ENCODE measurements at regions not wholly inside any gene's neighbourhood (a gene's known extent, or its start where the extent isn't known, plus 50 kb on each side); places are given as distances from the start of the nearest gene placed in this dataset.

DNA sequence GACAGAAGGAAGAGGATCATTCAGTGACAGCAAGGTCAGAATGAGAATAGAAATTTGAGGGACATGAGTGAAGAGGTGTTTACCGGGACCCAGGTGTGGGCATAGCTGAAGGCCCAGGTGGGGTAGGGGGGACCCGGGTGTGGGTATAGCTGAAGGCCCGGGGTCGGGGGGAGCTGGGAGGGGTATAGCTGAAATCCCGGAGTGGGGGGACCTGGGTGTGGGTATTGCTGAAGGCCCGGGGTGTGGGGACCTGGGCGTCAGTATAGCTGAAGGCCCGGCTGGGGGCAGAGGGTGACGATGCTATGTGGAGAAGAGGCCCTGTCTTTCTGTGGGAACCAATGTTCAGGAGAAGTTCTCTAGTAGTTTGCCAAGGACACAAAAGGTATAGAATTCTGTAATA lies 183.0 kb upstream of the PITRM1 start:
- TF ChIP-seq, protein P1, sequence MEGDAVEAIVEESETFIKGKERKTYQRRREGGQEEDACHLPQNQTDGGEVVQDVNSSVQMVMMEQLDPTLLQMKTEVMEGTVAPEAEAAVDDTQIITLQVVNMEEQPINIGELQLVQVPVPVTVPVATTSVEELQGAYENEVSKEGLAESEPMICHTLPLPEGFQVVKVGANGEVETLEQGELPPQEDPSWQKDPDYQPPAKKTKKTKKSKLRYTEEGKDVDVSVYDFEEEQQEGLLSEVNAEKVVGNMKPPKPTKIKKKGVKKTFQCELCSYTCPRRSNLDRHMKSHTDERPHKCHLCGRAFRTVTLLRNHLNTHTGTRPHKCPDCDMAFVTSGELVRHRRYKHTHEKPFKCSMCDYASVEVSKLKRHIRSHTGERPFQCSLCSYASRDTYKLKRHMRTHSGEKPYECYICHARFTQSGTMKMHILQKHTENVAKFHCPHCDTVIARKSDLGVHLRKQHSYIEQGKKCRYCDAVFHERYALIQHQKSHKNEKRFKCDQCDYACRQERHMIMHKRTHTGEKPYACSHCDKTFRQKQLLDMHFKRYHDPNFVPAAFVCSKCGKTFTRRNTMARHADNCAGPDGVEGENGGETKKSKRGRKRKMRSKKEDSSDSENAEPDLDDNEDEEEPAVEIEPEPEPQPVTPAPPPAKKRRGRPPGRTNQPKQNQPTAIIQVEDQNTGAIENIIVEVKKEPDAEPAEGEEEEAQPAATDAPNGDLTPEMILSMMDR (IDR thresholded peaks at IDR 0.05), result no peak
- no peak for TF ChIP-seq POLR2A (IDR thresholded peaks at IDR 0.05)

All from transverse colon (tissue), 3 donors.